DMS114 treated with DMSO at 0.1 percent for 48 hours (cell line): ENCODE measurements at regions not wholly inside any gene's neighbourhood (a gene's known extent, or its start where the extent isn't known, plus 50 kb on each side); places are given as distances from the start of the nearest gene placed in this dataset.

ENCODE experiments used
- DNase-seq: peaks from one replicate; lab custom pipeline; 2025; ENCODE audit not compliant: unreplicated experiment; lab: John Stamatoyannopoulos, UW

GRCh38 chr13:73720216-73720840 is 413.9 kb downstream of the KLF12 start:
- DNase-seq: no peak

- no peak for DNase-seq
Observed at GRCh38 chr13:73718246-73718645, 416.0 kb downstream of the KLF12 start.

- DNase-seq: no peak
Observed at GRCh38 chr13:73717632-73718031, 416.6 kb downstream of the KLF12 start.

DNA sequence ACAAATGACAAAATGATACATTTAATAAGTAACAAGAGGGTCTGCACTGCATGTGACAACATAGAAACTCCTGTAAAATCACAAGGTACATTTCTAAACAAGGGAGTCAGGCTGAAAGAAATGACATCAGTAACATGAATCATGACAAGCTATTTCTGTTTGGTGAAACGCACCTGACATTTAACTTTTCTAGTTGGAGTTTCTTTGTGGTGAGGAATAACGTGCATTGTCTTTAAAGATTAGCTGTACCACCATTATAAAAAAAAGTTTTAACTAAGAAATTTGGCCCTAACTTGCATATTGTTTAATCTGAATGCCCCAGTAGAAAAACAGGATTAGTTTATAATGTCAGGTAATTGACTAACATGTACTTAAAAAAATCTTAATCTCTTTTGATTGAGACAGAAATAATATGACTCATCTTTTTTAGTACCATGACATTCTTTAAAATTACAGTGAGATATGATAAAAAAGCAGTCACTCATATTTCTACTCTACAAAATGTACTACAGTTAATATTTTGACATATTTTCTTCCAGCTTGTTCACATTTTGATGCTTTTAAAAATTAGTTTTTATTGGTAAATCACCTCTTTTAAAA is 418.2 kb downstream of the KLF12 start:
- no peak for DNase-seq

DNA sequence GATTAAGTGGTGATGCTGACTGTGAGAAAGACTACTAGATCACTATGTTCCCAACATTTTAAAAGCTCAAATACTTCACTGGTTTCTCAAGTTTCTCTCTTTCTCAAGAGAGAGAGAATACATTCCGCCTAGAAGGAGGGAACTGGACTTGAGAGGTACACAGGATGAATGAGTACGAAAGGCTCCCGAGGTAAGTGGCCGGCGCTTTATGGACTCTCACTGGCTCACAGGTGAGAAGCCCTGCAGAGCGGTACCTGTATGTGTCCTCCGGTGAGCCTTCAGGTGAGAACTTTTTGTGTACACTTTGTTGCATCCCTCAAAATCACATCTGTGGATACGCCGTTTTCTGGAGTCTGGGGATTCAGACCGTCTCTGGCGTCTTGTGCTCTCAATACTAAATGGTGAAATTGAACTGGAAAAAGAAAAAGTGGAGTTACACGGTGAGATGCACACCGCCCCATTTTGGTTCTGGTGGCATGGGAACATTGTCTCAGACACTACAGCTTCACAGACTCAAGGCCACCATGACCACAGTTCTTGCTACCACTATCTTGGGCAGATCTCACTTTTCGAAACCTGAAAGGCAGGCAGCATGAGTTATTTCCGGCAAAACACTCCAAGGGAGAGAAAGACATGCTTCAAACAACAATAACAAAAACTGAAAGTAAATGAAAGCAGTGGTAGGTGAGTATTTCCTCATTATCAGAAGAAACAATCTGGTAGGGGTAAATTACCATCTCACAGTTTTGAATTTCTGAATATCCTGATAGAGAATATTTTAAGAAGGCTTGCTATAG is 418.9 kb downstream of the KLF12 start:
- DNase-seq: no peak

GRCh38 chr13:73714522-73714921 is 419.7 kb downstream of the KLF12 start:
- no peak for DNase-seq

GRCh38 chr13:73708393-73708985 is 425.7 kb downstream of the KLF12 start:
- DNase-seq: peak; percentile 40

DNA sequence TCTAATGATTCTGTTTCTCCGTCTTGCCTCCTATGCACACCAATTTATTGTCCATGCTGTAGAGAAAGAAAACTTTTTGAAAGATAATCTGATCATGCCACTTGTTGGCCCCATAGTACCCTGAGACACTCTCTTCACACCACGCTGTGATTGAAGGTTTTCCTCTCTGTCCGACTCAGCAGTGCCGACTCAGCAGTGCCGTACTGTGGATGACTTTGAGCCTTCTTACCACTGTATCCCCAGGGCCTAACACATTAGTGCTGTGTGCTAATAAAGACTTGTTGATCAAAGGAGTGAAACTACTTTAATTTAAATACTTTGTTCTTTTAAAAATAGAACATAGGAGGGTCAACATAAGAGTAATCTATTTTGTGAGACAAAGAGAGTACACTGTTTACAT is 429.6 kb downstream of the KLF12 start:
- no peak for DNase-seq

DNA sequence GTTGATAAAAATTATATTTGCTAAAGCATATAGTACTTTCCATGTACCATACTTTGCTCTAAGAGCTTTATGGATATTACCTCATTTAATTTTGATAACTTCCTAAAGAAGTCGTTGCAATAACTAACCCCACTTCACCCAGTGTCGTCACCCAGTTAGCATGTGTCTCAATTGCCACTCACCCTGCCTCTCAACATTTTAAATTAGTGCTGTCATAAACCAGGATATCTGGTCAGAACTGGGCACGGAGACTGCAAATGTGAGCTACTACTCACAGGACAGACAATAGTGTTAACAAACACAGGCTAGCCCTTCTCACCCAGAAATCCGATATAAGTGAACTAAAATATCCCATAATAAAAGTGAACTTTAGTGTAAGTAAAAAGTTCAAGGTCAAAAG is 430.6 kb downstream of the KLF12 start:
- DNase-seq: no peak

DNA sequence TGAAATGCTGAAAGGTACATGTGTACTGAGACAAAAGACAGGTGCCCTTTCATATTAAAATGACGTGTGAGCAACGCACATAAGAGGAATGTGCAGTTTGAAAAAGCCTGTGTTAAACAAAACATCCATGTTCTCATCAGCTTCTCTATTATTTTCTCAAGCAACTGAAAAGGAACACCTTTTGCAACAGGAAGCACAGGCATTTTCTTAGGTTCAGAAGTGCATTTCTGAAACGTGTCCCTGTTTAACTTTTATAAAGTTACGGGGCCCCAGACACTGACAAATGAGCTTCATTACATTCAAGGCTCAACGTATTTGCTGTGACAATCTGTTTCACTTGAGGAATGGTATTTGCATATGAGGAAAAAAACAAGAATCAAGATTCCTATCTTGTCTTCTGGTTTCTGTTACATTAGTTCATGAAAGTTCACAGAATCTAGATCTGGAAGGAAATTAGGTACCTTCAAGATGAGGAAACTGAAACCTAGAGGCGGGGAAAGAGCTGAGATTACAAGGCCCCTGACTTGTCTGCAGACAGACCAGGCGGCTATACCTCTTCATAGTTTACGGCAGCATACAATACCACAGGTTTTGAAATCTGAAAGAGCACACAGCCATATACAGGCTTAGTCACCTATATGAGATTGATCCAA is 431.7 kb downstream of the KLF12 start:
- DNase-seq: no peak

DNA sequence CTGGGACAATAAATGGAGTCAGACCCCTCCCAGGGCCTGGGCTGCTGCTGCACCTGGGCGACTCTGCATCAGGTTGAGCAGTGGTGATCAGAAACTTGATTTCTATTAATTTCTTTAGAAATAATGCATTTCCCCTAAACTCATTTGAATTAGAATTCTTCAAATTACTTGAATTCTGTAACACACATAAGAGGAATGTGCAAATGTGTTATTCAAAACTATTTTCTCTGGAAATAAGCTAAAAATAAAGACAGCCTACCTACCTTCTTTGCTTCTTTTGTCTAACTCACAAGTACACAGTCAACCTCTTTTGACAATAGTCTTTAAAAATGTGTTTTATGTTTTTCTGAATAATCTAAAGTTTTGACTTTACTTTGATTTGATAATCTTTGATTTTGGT is 433.0 kb downstream of the KLF12 start:
- DNase-seq: no peak

DNA sequence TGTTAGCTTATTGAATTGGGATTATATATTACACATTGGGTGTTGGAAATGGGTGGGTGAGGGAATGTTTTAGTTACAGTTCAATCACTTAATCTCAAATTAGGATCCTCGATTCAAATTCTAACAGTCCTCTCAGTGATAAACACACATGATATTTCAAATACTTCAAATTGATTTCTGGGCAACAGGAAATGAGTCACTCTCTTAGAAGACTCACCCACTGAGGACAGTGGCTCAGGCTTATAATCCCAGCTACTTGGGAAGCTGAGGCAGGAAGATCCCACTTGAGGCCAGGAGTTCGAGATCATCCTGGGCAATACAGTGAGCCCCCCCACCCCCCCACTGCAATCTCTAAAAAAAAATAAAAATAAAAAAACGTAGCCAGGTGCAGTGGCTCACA is 435.3 kb downstream of the KLF12 start:
- DNase-seq: no peak

DNA sequence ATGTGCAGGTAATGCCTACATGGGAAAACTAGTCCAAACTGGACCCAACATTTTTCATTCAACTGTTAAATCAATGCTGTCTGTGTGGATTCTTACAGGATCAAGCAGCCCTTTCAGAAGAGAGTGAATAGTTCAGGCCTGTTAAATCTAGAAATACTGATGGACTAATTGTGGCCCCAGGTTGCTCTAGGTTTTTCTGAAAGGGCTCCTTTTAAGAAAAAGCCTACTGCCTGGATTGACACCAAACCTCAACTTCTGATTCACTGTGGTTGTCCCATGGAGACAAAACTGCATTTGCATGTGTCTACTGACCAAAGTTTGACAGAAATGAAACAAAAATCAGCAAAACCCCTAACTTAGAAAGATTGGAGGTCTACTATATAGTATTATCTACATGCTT is 437.0 kb downstream of the KLF12 start:
- DNase-seq: no peak

DNA sequence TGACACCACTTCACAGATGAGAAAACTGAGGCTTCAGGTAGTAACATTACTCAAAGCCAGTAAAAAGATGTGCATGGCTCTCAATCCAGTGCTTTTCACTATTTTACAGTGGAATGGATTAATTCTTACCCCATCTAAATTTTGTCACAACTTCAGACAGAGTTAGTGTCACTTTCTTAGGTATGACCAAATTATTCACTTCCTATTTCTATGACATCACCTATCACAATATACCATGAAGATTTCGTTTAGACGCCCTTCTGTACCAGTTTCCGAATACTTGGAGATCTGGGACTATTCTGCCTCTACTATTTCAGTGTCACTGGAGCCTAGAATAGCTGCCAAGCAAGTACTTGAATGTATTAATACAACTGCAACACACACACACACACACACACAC is 437.5 kb downstream of the KLF12 start:
- DNase-seq: no peak

DNA sequence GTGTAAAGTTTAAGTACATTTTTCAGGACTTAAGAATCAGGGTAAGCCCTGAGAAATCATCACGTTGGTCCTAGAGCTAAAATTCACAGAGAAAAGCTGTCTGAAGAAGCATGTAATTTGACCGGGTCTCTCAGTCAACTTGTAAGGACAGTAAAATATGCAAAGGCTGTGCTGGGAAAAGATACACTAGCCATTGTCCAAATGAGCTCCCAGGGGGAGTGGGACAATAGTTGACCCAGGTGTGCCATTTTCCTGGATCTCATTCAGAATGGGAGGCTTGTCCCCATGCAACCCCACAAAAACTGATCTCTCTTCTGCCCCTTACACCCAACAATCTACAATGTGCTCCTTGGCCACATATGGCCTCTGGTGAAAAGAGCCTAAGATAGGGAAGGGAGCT is 437.9 kb downstream of the KLF12 start:
- no peak for DNase-seq

DNA sequence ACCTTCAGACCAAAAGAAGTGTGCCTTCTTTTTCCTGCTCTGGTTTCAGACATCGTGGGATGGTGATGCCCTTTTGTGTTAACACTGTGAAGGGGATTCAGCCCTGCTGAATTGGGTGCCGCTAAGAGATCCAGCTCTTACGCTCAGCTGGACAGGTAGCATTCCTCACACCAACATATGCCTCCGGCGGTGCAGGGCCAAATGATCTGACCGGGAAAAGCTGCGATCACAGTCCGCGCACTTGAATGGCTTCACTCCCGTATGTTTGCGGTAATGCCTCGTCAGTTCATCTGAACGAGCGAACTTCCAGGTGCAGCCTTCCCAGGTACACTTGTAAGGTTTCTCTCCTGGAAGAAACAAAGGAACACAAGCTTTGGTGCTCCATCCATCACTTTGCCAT is 438.9 kb downstream of the KLF12 start:
- DNase-seq: no peak

- DNase-seq: no peak
Observed at GRCh38 chr13:73693215-73693614, 441.0 kb downstream of the KLF12 start.

DNA sequence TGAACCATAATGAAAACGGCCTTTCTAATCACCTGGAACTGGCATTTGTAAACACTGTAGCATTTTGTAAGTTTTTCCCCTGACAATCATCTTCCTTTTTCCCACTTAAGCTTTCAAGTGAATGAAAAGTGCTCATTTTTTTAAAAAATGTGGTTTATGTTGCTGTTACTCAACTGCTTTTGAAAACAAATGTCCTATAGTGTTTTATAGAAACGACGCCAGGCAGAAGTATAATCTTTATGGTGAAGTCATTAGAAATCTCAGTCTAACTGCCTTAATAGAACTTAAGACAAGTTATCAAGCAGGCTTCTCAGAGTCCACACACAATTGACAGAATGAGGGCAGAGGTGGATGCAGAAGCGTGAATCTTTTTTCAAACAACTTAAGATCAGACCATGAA is 442.3 kb downstream of the KLF12 start:
- DNase-seq: no peak

GRCh38 chr13:73687929-73688328 is 446.3 kb downstream of the KLF12 start:
- no peak for DNase-seq

- no peak for DNase-seq
Observed at GRCh38 chr13:73687087-73687486, 447.1 kb downstream of the KLF12 start.

GRCh38 chr13:73684750-73685149 is 449.5 kb downstream of the KLF12 start:
- DNase-seq: no peak

- DNase-seq: no peak
Observed at GRCh38 chr13:73684286-73684685, 449.9 kb downstream of the KLF12 start.
